ENCODE measurements at regions not wholly inside any gene's neighbourhood (a gene's known extent, or its start where the extent isn't known, plus 50 kb on each side); places are given as distances from the start of the nearest gene placed in this dataset.

- no peak for DNase-seq
These were observed 50.3 kb upstream of the FNDC1 start for GRCh38 chr6:159118924-159119323.

- no peak for DNase-seq
These were observed 51.6 kb upstream of the FNDC1 start for GRCh38 chr6:159117563-159117962.

DNA sequence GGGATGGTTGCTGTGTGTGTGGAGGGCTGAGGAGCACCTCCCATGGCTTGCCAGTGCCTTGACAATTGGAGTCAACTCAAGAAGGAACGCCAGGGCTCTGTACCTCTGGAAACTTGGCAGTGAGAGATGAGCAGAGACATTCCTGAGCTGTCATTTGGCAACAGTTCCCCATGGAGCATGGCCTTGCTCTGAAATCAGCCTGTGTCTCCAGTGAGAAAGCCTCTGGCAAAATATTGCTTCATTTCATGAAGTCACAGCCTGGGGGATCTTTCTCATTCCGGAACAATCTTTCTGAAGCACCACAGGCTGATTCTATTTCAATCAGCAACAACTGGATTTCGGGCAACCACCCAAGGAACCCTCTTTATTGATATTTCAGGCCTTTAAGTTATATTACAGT is 52.2 kb upstream of the FNDC1 start:
- no peak for DNase-seq

GRCh38 chr6:159116343-159116742 is 52.9 kb upstream of the FNDC1 start:
- DNase-seq, result no peak

- DNase-seq, result no peak
These were observed 54.6 kb upstream of the FNDC1 start for GRCh38 chr6:159114569-159114968.

- DNase-seq, result no peak
These were observed 56.0 kb upstream of the FNDC1 start for GRCh38 chr6:159113223-159113622.

DNA sequence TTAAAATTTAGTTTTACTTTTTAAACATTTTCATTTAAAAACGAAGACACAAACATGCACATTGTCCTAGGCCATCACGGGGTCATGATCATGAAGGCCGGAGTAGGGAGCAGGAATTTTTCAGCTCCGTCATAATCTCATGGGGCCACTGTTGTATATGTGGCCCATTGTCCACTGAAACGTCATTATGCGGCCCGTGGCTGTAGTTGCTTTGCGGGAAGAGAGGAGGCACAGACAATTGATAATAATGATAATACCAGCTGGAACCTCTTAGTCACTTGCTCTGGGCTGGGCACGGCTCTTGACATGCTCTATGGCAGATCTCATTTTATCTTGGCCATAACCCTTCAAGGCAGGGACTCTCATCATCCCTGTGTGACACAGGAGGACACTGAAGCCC is 56.5 kb upstream of the FNDC1 start:
- DNase-seq, result no peak

DNA sequence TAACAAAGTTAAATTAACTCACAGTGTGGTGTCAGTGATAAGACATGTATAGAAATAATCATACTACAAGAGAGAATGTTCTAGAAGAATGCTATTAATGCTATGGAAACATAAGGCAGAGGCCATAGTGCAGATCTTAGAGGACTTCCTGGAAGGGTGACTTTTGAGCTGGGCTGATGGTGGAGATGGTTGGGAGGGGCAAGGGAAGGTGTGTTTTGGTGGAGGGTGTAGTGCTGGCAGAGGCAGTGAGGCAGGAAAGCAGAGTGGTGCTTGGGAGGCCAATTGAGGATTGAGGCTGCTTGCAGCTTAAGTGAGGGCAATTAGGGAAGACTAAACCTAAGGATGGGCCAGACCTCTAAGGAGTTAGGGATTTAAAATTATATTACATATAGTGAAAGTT is 58.5 kb upstream of the FNDC1 start:
- no peak for DNase-seq

GRCh38 chr6:159110013-159110412 is 59.2 kb upstream of the FNDC1 start:
- DNase-seq, result no peak

DNA sequence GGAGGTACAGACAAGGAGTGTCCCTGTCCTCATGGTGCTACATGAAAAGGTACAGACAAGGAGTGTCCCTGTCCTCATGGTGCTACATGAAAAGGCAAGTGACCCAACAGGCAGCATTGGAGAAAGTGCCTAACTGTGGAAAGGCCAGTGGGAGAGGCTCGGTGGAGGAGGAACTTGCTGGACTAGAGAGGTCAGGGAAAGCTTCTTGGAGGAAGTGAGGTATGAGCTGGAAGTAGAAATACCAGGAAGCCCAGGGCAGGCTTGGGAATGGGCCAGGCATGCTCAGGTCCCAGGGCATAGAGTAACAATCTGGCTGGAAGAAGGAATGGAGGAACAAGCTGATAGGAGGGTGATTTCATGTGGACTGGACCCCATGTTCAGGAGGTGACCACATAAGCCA is 59.8 kb upstream of the FNDC1 start:
- DNase-seq, result no peak

DNA sequence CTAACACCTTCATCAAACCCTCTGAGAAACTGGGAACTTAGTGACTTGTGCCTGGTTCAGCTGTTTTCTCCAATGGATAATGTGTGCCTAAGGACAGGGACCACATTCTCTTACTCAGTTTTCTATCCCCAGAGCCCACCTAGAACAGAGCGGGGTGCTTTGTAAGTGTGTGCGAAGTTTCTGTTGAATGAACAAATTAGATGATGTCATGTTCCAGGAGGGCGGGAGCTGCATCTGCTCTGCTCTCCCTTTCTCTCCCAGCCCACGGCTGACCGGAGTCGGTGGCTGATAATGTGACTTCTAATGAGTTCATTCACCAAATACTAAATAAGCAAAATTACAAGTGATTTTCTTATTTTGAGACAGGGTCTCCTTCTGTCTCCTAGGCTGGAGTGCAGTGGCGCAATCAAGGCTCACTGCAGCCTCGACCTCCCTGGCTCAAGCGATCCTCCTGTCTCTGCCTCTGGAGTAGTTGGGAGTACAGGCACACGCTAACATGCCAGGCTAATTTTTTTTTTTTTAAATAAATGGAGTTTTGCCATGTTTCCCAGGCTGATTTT is 60.7 kb upstream of the FNDC1 start:
- no peak for DNase-seq

- DNase-seq, result no peak
These were observed 61.5 kb upstream of the FNDC1 start for GRCh38 chr6:159107451-159108260.

DNA sequence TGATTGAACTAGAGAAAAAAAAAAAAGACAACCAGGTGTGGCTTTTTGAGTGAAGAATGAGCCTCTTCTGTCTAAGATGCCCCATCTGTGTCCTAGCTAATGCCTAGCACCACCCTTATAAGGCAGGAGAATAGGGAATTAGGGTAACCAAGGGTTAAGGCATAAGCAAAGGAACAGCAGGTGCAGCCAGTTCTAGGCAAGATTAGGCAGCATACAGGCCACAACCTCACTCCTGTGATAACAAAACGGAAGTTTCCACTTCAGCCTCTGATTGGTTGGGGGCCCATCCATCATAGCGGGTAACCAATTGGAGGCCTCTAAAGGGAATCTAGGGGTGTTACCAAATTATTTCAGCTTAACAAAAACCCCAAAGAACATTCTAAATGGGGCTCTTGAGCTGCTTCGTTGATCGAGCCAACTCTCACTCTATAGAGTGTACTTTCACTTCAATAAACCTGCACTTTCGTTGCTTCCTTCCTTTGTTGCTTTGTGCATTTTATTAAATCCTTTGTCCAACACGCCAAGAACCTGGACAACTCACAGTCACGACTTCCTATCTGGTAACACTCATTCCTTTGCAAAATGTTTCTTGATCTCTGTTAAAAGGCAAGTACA is 61.9 kb upstream of the TAGAP start:
- peak; percentile 92 for DNase-seq

DNA sequence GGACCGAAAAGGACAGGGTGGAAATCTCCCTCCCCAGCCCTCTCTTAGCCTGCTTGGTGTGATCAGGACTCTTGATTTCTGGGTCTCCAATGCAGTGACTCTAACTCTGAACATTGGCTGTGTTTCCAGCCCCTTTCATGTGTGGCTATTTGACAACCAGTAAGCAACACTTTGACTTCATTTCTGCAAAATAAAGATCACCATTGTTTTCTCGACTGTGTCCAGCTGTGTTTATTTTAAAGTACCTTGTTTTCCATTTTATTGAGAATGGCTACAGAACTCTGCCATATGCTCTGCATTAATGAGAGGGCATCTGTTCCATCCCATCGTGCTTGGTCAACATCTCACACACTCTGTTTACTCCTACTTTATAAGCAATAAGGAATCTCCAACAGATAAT is 60.9 kb upstream of the TAGAP start:
- DNase-seq, result no peak

DNA sequence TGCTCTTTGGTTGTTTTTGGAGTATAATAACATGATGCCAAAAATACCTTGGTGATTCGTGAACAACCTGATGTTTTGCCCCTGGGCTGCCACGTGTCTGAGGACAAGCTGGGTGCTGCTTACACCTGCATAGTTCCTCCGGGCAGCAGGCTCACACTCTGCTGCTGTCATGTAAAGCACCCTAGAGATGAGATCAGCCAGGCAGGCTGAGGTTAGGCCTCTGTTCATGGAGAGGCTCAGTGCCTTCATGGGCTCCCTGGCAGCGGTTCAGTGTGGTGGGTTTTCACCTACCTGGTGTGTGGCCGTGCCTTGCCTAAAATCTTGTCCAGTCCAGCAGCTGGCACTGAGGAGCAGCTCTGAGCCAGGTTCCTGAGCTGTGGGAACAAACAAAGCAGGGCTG is 60.1 kb upstream of the TAGAP start:
- no peak for DNase-seq

DNA sequence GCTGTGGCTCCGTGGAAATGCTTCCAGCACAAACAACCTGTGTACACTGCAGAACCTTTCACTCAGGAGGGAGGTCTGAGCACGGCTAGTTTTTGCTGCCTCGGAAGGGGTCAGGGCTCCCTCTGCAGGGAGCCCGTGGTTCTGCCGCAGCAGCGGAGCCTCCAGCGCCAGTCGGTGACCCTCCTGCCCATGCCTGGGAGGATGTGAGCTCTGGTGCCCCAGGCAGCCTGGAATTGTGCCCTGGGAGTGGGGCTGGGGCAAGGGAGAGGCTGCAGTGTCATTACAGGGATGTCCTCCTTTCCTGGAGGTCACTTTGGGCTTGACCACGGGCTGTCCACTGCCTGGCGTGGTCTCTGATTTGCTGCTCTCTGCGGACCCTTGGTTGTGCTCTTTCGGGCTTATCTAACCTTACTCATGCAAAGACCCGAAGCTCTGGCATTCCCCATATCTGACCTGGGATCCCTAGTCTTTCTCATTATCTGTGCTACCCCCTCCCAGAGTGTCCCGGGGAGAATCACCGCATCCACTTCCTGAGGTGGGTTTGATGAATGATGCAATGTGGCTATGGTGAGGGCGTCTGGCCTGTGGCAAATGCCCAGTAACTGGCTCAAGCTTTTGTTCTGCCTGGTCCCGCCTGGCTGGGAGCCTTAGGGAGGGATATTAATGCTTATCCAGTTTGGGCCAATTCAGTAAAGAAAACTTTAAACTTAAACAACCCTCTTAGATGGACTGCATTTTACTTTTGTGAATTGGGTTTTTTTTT is 59.6 kb upstream of the TAGAP start:
- peak; percentile 77 for DNase-seq

DNA sequence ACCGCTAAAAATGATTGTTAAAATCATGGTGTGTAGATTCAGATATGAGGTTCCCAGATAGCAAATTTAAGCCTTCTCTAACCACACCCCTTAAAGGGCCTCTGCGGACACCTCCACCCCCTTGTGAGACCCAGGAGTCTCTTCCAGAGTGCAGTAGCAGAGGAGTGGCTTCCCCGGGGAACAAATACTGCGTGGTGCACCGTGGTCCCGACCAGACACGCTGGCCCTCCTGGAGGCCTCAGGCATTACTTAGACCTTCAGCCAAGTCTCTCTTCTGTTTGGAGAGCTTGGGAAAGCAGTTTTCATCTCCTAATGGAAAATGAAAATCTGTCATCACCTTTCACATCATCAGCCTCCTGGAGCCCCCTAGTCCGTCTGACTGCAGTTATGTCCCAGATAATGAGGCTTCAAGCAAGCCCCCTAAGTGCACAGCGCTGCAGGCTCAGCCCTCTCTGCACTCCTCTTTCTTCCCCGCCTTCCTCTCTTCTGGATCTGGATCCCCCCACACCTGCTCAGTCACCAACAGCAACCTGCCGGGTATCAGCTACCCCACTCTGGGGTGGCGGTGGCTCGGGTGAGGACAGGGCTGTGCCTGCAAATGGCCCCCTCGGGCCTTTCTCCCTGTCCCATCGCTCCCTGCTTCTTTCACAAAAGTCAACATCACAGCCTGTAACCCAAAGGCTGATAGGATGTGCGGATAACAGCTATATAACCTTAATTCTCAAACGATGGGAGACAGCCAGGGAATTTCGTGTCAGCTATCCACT is 58.8 kb upstream of the TAGAP start:
- DNase-seq, result no peak

DNA sequence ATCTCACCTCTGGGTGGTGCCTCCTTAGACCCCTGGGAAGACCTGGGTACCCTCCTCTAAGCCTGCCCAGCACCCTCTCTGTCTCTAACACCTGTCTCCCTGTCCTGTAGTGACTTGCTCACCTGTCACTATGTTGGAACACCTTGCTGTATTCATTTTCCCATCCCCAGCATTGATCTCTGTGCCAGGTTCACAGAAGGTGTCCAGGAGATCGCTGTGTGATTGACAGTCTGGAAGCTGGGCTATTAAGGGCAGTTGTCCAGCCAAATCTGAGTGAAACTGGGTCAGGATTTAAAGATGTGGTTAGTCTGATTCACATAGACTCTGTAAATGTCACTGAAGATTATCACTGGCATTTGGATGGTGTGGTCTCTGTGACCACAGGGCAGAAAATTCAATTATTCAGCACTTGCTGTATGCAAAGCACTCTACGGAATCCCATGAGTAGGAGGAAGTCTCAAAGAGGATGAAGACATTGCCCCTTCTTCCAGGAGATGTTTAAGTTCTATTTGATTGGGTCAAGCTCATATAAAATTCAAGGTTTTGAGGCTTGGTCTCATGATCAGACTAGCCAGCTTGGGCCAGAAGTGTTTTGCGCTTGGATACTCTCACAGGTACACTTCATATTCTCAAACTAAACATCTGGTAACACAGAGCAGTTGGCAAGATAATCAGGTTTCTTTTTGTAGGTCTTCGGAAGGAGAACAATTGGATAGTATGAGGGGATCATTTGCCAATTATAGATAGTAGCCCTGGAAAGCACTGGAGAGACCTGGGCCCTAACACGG is 57.8 kb upstream of the TAGAP start:
- no peak for DNase-seq

- DNase-seq, result no peak
These were observed 56.9 kb upstream of the TAGAP start for GRCh38 chr6:159101656-159102055.

DNA sequence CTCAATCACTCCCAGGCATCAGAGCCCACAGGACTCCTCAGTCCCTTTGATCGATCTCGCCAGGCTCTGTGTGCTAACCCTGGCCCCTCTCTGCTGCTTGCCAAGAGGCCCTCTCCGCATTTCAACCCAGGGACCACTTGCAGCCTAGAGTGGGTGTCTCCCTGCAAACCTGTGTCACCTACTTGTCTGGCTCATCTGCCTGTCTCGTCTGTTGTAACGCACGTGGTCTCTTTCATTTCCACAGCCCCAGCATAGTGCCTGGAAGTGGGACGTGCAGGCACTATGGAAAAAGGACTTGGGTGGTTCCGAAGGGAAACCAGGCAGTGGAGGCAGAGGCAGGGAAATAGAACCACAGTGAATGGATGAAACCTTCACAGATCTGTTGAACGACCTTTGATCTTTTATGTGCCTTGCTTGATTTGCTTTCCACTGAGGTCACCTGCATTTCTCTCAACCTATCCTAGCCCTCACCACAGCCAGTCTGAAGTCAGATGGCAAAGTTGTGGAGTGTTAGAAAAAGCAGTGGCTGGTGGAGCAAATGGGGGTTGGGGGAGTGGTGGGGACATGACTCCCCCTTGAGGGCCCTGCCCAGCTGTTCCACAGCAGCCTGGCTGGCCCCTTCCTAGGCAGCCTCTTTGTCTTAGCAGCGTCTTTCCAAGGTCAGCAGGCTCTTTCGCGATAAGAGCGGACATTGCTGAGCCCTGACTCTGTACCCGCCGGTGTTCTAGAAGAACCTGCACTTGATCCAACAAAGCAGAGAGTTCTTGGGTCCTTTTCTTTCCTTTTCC is 55.8 kb upstream of the TAGAP start:
- DNase-seq, result no peak

DNA sequence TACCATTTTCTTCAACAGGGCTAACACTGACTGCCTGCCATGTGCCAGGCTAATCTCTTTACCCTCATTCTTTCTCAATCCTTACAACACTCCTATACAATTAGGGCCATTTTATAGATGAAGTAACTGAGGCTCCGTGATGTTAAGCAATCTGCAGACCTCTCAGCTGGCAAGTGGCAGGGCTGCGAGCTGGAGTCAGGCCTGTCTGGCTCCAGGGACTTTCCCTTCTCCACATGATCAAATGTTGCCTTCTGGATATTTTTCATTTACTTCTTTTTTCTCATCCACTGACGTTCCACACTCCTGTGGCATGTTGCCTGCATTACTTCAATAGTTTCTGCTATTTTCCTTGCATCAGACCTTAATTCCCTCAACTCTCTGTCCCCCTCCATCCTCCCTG is 55.2 kb upstream of the TAGAP start:
- no peak for DNase-seq

All from activated CD4-positive, CD25-positive, alpha-beta regulatory T cell treated with anti-CD3 and anti-CD28 coated beads, Interleukin-2, amount 50 U/mL, for 72 hours (primary cell).